ENCODE measurements at regions not wholly inside any gene's neighbourhood (a gene's known extent, or its start where the extent isn't known, plus 50 kb on each side); places are given as distances from the start of the nearest gene placed in this dataset.

- no peak overlapping the region for H3K27ac Mint-ChIP-seq
- H3K4me1 Mint-ChIP-seq: no peaks in the 10 kb centered on the region
- no peaks in the 10 kb centered on the region for H3K36me3 Mint-ChIP-seq (ENCODE audit: low read depth)
- ChIA-PET CTCF (no interaction called here), POLR2A (no interaction called here)
- DNase-seq: no peak
- ATAC-seq (ENCODE audit: low read depth): no peak
- H3K9me3 Mint-ChIP-seq: no peaks in the 10 kb centered on the region
- H3K4me3 Mint-ChIP-seq: no peak overlapping the region
- TF ChIP-seq, protein P1, sequence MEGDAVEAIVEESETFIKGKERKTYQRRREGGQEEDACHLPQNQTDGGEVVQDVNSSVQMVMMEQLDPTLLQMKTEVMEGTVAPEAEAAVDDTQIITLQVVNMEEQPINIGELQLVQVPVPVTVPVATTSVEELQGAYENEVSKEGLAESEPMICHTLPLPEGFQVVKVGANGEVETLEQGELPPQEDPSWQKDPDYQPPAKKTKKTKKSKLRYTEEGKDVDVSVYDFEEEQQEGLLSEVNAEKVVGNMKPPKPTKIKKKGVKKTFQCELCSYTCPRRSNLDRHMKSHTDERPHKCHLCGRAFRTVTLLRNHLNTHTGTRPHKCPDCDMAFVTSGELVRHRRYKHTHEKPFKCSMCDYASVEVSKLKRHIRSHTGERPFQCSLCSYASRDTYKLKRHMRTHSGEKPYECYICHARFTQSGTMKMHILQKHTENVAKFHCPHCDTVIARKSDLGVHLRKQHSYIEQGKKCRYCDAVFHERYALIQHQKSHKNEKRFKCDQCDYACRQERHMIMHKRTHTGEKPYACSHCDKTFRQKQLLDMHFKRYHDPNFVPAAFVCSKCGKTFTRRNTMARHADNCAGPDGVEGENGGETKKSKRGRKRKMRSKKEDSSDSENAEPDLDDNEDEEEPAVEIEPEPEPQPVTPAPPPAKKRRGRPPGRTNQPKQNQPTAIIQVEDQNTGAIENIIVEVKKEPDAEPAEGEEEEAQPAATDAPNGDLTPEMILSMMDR (IDR thresholded peaks at IDR 0.05): no peak
- no peaks in the 10 kb centered on the region for H3K27me3 Mint-ChIP-seq
- intact Hi-C loops (cut with micrococcal nuclease): no loop called here
These were observed 542.6 kb downstream of the TUSC7 start for GRCh38 chr3:117252208-117252607.

GRCh38 chr3:117252651-117253050, 543.1 kb downstream of the TUSC7 start:
- ChIA-PET POLR2A (no interaction called here), CTCF (no interaction called here)
- no peak overlapping the region for H3K27ac Mint-ChIP-seq
- no peaks in the 10 kb centered on the region for H3K4me1 Mint-ChIP-seq
- intact Hi-C loops (cut with micrococcal nuclease): no loop called here
- no peak for DNase-seq
- H3K27me3 Mint-ChIP-seq: no peaks in the 10 kb centered on the region
- TF ChIP-seq, protein P1 (IDR thresholded peaks at IDR 0.05): no peak
- no peaks in the 10 kb centered on the region for H3K36me3 Mint-ChIP-seq (ENCODE audit: low read depth)
- H3K4me3 Mint-ChIP-seq: no peak overlapping the region
- no peaks in the 10 kb centered on the region for H3K9me3 Mint-ChIP-seq
- no peak for ATAC-seq (ENCODE audit: low read depth)

DNA sequence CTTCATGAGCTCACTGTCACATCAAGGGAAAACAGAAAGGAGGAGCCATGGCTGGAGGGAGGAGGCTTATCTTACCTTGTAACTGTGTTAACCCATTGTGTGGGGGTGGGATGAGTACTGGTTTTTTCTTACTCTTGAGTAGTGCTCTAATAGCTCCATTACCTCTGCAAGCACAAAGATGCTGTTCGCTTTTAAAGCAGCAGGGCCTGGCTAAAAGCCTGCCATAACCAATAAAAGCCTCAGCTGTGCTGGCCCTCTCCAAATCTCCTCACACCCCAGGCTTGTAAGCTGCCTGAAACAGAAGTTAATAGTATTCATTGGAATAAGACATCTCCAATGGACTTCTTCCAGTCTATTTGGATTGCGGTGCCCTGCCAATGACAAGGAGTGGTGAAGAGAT, 544.1 kb downstream of the TUSC7 start:
- DNase-seq (no peak), ATAC-seq (ENCODE audit: low read depth) (no peak)
- Mint-ChIP-seq H3K36me3 (ENCODE audit: low read depth) (no peaks in the 10 kb centered on the region), H3K9me3 (no peaks in the 10 kb centered on the region), H3K4me1 (no peaks in the 10 kb centered on the region), H3K27me3 (no peaks in the 10 kb centered on the region), H3K4me3 (no peak overlapping the region), H3K27ac (no peak overlapping the region)
- CTCF ChIA-PET: no interaction called here
- TF ChIP-seq, protein P1 (IDR thresholded peaks at IDR 0.05): no peak
- POLR2A ChIA-PET: no interaction called here
- intact Hi-C loops (cut with micrococcal nuclease): no loop called here

GRCh38 chr3:117254985-117255384, 545.4 kb downstream of the TUSC7 start:
- intact Hi-C loops (cut with micrococcal nuclease): no loop called here
- ATAC-seq (ENCODE audit: low read depth): no peak
- H3K4me3 Mint-ChIP-seq: no peak overlapping the region

GRCh38 chr3:117255736-117256135, 546.2 kb downstream of the TUSC7 start:
- intact Hi-C loops (cut with micrococcal nuclease): no loop called here
- Mint-ChIP-seq H3K27ac (no peak overlapping the region), H3K9me3 (no peaks in the 10 kb centered on the region), H3K27me3 (no peaks in the 10 kb centered on the region), H3K4me3 (no peak overlapping the region), H3K4me1 (no peaks in the 10 kb centered on the region), H3K36me3 (ENCODE audit: low read depth) (no peaks in the 10 kb centered on the region)
- POLR2A ChIA-PET: no interaction called here
- no peak for DNase-seq
- no peak for ATAC-seq (ENCODE audit: low read depth)
- CTCF ChIA-PET: no interaction called here
- TF ChIP-seq, protein P1 (IDR thresholded peaks at IDR 0.05): no peak

More at GRCh38 chr3:117254985-117255384, 545.4 kb downstream of the TUSC7 start:
- Mint-ChIP-seq H3K36me3 (ENCODE audit: low read depth) (no peaks in the 10 kb centered on the region), H3K9me3 (no peaks in the 10 kb centered on the region), H3K4me1 (no peaks in the 10 kb centered on the region), H3K27me3 (no peaks in the 10 kb centered on the region), H3K27ac (no peak overlapping the region)
- DNase-seq: no peak
- ChIA-PET CTCF (no interaction called here), POLR2A (no interaction called here)
- TF ChIP-seq, protein P1 (IDR thresholded peaks at IDR 0.05): no peak
